H1 (cell line): ENCODE measurements at regions not wholly inside any gene's neighbourhood (a gene's known extent, or its start where the extent isn't known, plus 50 kb on each side); places are given as distances from the start of the nearest gene placed in this dataset.

Source experiments
- CHD2 ChIP-seq: IDR thresholded peaks from 2 replicates; pipeline ENCODE4 v1.6.1; 2012; ENCODE audit warnings: low read length, improper control_type of control experiment
- HDAC2 ChIP-seq, 2 experiments: fragments of 300-600 bp in 1 of 2; sonication (generic) in 1 of 2; IDR thresholded peaks; 2 replicates each; pipeline ENCODE4 v1.6.1; 2011 to 2012; ENCODE audit warnings: low read depth in 2 of 2, low read length in 2 of 2, mild to moderate bottlenecking in 2 of 2, moderate library complexity in 2 of 2, borderline replicate concordance in 1 of 2, inconsistent platforms in 1 of 2
- SAP30 ChIP-seq: fragments of 300-600 bp; sonication (generic); IDR thresholded peaks from 2 replicates; pipeline ENCODE4 v1.7.1; 2012; ENCODE audit warnings: low read length, moderate library complexity, mild to moderate bottlenecking, inconsistent platforms; ENCODE audit not compliant: insufficient read depth, insufficient replicate concordance
- SP2 ChIP-seq: IDR thresholded peaks from 2 replicates; pipeline ENCODE4 v1.6.1; 2012; ENCODE audit warnings: mild to moderate bottlenecking, low read length, inconsistent platforms
- SRF ChIP-seq: IDR thresholded peaks from 2 replicates; pipeline ENCODE4 v1.6.1; 2011; ENCODE audit warnings: mild to moderate bottlenecking, low read depth, low read length, moderate library complexity
- TEAD4 ChIP-seq: IDR thresholded peaks from 2 replicates; pipeline ENCODE4 v1.6.1; 2012; ENCODE audit warnings: low read depth, low read length, inconsistent platforms, mixed read lengths

- TF ChIP-seq TEAD4, result no peak
- TF ChIP-seq SRF, result no peak
- no peak for TF ChIP-seq HDAC2 (IDR thresholded peaks at IDR 0.05; ENCODE audit: borderline replicate concordance in 1 of 2, low read depth in 2 of 2, low read length in 2 of 2)
- no peak for TF ChIP-seq SP2
- TF ChIP-seq SAP30, result no peak
- no peak for TF ChIP-seq CHD2
These were observed 71.7 kb upstream of the TTC14 start (continued) for GRCh38 chr3:180530276-180530675.
